NCI-H146 treated with DMSO at 0.1 percent for 48 hours (cell line): ENCODE measurements at regions not wholly inside any gene's neighbourhood (a gene's known extent, or its start where the extent isn't known, plus 50 kb on each side); places are given as distances from the start of the nearest gene placed in this dataset.
A peak's percentile ranks its signal among the peaks of the same experiment; 100 is the strongest.
"Not testable (repeated sequence)": the region's sequence is repeated elsewhere in the genome, so short reads cannot be mapped to it uniquely, and the experiment has no call there.

ENCODE experiments used
- DNase-seq: peaks from one replicate; lab custom pipeline; 2025; ENCODE audit not compliant: unreplicated experiment; lab: John Stamatoyannopoulos, UW

DNA sequence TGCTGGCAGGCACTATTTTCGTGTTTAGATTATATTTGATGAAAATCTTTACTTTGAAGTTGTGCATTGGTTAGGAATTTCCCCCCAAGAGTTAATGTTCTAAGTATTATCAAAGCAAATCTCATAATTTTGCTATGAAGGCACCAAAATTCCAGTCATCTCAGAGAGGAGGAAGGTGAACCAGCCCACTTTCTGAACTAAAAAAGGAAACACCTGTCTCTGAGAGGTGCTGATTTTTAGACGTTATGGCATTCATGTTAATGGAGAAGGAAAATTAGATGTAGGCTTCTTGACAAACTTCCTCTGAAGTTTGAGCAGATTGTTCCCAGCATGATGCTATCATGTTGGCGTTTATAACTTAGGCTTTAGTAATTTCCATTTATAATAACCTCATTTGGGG is 432.9 kb upstream of the ACTBL2 start:
- DNase-seq: no peak

- DNase-seq: no peak
Observed at GRCh38 chr5:57911438-57911837, 428.8 kb upstream of the ACTBL2 start.

GRCh38 chr5:57906671-57907070 is 424.1 kb upstream of the ACTBL2 start:
- no peak for DNase-seq

GRCh38 chr5:57903458-57903857 is 420.8 kb upstream of the ACTBL2 start:
- DNase-seq: no peak

DNA sequence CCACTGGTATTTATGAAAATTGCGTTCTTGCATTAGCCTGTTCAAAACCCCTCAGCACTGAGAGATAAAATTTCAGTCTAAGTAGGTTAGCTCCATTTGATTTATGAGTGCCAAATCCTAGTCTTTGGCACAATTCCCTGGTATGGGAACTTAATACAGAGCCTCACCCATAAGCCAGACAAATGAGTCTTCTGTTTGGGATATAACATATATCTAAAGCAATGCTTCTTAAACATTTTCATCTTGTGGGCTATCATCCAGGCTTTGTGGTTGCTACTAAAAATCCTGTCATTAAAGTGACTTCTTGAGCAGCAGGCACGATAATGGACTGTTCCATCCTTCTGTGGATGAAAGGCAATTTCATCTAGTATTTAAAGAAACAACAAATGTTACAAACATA is 419.5 kb upstream of the ACTBL2 start:
- DNase-seq: no peak

DNA sequence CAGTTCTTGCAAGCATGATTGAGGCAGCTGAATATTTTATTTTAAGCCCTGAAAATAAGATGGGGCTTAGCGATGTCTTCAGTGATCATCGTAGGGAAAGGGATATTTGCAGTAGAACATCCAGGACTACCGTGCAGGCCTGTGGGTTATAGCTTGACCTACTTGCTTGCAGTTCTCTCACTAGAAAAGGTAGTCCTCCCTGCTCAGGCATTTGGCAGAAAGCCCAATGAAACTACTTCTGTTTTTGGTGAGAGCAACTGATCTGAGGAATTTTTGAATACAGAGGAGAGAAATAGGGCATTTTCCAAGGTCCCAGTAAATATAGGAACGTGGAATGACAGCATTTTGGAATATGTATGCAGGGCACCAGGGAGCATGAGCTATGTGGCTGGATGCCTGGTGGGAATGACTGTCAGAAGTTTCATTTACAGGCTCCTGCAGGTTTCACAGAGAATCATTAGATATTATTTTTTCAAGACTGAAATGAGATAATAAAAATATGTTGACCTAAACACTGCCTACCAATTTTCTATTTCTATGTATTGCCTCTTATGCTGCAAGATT is 417.9 kb upstream of the ACTBL2 start:
- no peak for DNase-seq

- no peak for DNase-seq
Observed at GRCh38 chr5:57896576-57896975, 414.0 kb upstream of the ACTBL2 start.

- no peak for DNase-seq
Observed at GRCh38 chr5:57895766-57896165, 413.2 kb upstream of the ACTBL2 start.

GRCh38 chr5:57893926-57894325 is 411.3 kb upstream of the ACTBL2 start:
- DNase-seq: no peak

DNA sequence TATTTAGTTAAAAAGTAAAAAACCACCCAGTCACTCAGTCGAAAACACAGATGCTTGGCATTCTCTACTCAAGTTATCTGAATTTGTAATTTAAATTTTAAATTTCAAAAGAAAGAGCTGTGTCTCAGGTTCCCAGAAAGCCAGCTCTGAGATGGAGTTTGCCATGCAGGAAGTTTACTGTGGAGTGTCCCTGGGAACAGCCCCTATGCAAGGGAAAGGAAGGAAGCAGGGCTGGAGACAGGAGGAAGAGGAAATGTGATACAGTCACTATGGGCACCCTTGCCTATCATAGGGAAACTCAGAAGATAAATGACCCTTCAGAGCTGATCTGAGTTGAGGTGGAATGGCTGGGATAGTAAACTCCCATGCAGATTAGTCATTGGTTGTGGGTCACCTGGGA is 408.8 kb upstream of the ACTBL2 start:
- DNase-seq: no peak

- peak; percentile 4 for DNase-seq
Observed at GRCh38 chr5:57889558-57889957, 406.9 kb upstream of the ACTBL2 start.

DNA sequence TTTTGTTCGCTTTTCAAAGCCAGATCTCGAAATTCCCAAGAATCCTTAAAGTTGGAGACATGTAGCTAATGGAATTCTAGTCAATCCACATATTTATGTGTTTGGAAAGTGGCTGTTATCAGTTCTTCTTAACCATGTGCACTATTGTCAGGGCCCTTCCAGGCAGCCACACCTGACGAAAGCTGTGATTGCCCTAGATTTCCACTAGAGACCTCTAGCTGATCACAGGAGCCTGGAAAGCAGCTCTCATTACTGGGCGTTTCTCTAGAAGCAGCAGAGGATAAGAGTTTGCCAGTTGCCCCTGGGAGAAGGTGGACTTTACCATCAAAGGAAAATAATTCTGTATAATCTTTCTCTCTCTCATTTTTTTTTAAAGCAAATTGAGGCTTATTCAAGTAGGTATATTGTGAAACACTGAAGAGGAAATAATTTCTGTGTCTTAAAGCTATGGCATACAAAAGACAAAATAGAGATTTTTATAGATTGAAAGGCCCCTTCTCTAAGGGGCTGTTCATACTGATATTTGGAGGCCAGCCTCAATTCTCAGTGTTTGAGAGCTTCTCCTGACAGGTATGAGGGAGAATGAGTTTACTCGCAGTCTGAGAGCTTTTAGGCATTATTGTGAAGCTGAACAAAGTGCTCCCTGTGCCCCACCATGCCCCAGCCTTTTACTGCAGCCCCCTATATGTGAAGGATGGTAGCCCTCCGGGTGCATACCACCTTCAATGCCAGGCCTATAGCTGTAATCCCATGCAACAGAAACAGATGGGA is 405.4 kb upstream of the ACTBL2 start:
- peak; percentile 53 for DNase-seq

DNA sequence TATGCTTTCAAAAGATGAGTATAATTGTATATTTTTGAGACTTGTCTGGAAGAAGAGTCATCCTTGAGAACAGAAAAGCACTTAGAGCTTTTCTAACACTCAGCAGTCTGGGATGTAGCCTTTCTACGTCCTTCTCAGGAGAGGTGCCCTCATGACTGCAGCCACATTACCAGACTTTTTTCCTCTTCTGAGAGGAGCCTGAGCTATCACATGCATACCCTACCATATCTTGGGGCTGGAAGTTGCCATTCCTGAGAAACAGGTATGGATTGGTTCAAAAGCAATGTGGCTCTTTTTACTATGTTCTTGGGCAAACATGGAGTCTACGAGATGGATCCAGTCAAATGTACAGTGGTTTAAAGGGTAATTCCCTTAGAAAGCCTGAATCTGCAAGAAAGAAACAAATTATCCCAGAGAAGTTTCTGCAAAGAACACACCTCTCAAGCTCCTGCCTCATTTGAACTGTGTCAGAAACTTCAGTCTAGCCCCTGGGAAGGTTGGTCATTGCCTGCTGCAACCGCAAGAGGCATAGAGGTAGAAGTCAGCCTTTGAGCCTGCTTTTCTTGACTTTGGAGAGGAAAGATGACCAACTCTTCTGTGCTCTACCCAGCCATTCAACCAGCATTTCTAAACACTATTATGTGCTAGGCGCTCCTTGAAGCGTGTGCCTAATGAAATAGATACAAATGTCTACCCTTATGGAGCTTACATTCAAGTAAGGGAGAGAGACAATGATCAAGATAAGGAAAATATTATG is 401.9 kb upstream of the ACTBL2 start:
- no peak for DNase-seq

- no peak for DNase-seq
Observed at GRCh38 chr5:57880216-57880615, 397.6 kb upstream of the ACTBL2 start.

DNA sequence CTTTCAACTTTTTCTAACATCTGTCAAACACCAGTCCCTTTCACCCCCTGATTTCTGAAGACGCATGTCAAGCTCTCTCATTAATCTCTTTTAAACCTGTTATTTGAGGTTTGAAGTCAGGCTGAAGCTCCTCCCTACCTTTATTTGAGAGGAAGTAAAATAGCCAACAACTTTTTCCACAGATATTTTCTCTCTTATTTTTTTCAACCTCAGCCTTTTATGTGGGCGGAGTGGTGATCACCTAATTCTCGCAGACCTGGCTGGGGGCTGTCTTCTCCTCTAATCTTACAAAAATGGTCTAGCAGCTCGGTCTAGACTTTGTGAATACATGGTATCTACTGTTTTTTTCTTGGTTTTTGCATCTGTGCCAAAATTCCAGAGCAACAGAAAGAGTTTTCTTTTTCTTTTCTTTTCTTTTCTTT is 395.7 kb upstream of the ACTBL2 start:
- DNase-seq: no peak

DNA sequence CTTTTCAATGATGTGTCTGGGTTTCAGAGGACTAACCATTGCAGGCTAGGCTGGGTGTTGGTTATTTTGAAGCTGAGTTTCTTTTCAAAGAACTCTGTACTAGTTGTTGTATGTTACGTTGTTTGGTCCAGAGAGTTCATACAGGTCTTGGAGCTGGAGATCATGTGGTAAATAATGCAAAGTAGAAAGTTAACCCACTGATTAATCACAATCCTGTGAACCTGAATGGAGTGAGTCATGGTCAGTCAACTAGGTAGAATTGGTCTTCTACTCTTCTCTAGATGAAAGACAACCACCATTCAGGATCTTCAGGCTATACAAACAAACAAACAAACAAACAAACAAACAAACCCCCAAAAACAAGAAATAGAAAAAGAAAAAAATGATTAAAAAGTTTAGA is 388.9 kb upstream of the ACTBL2 start:
- no peak for DNase-seq

DNA sequence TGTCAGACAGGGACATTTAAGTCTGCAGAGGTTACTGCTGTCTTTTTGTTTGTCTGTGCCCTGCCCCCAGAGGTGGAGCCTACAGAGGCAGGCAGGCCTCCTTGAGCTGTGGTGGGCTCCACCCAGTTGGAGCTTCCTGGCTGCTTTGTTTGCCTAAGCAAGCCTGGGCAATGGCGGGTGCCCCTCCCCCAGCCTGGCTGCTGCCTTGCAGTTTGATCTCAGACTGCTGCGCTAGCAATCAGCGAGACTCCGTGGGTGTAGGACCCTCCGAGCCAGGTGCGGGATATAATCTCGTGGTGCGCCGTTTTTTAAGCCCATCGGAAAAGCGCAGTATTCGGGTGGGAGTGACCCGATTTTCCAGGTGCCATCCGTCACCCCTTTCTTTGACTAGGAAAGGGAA is 387.7 kb upstream of the ACTBL2 start:
- not testable (repeated sequence) for DNase-seq

DNA sequence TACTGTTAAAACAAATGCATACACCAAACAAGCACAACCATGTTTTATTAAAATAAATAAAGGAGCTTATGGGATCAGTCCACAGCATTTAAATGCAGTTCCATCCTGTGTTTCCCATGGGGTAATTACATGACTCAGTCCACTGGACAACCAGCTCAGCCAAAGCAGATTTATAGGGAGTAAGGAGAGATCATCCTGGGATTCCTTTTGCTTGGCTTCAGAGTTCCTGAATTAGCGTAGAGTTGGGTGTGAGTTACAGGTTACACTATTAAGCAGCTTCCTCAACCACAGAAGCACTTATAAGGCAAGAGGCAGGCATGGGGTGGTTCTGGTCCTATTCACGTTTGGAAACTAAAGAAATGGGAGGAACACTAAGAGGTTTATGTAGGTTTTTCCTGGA is 381.1 kb upstream of the ACTBL2 start:
- no peak for DNase-seq

DNA sequence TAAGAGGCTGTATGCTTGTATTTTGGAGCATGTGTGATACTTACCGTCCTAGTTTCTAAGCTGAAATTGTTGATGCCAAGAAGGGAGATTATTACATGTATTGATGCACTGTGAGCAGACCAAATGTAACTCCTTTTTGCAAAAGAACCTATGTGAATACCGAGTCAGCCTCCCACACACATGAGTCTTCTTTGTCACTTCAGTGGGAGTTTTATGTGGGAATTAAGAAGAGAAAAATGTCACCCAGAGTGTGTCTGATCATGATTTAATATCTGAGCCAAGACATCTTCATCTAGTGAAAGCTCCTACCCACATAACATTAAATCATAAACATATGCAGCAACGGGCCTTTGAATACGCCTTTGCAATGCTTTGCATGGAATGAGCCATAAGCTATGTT is 380.3 kb upstream of the ACTBL2 start:
- no peak for DNase-seq

- no peak for DNase-seq
Observed at GRCh38 chr5:57862471-57862911, 379.9 kb upstream of the ACTBL2 start.

- no peak for DNase-seq
Observed at GRCh38 chr5:57859626-57860025, 377.0 kb upstream of the ACTBL2 start.

- no peak for DNase-seq
Observed at GRCh38 chr5:57858905-57859304, 376.3 kb upstream of the ACTBL2 start.
